NCI-H1417 treated with DMSO at 0.1 percent for 48 hours (cell line): ENCODE measurements at regions not wholly inside any gene's neighbourhood (a gene's known extent, or its start where the extent isn't known, plus 50 kb on each side); places are given as distances from the start of the nearest gene placed in this dataset.

Source experiments
- DNase-seq: peaks from one replicate; lab custom pipeline; 2025; lab: John Stamatoyannopoulos, UW

DNA sequence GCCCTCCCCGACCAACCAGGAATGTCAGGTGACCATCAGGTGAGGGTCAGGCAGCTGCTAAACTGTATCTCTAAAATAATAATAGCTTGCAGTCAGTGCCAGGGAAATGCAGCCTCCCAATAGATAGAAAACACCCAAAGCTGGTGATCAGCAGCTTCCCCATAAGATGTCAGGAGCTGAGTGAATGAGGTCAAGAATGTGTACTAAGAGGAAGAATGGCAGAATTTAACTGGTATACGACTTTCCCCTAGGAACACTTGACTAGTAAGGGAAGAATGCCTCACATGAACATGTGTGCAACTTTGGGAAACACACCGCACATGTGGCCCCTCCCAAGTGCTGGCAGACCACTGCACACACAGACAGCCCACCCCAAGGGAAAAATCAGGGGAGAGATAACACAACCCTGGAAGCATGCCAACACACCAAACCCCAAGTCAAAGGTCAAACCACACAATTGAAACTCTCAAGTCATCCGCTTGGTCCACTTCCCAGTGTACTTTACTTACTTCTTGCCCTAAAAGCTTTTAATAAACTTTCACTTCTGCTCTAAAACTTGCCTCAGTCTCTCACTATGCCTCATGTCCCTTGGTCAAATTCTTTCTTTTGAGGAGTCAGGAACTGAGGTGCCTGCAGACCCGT is 806.5 kb downstream of the OTOL1 start:
- no peak for DNase-seq

DNA sequence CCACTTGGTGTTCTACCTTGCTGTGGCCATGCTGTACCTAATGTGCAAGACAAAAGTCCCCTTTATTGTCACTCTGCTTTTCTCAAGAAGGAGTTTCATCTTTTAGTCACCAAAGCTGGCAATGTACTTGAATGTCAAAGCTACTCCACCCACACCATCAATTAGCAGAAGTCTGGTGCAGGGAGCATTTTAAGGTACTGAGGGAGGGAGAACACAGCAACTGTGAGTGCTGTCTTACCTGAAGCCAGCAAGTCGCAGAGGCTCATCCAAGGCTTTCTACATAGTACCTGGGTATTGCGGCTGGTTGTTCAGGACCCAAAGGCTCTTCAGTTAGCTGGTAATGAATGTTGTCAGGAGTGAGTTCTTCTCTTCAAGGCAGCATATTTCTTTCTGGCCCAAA is 820.4 kb downstream of the OTOL1 start:
- DNase-seq: no peak

- DNase-seq: no peak
These were observed 832.0 kb downstream of the OTOL1 start for GRCh38 chr3:162328649-162329048.

- DNase-seq: no peak
These were observed 832.9 kb downstream of the OTOL1 start for GRCh38 chr3:162329514-162329913.

GRCh38 chr3:162332344-162332743 is 835.7 kb downstream of the OTOL1 start:
- no peak for DNase-seq

DNA sequence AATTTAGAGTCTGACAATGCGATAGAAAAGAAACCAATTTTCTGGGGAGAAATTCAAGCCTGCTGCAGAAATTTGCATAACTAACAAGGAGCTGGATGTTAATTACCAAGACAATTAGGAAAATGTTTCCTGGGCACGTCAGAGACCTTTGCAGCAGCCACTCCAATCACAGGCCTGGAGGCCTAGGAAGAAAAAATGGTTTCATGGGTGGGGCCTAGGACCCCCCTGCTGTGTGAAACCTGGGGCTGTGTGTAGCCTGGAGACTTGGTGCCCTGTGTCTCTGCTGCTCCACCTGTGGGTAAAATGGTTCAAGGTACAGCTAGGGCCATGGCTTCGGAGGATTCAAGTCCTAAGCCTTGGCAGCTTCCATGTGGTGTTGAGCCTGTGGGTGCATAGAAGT is 837.9 kb downstream of the OTOL1 start:
- DNase-seq: no peak

DNA sequence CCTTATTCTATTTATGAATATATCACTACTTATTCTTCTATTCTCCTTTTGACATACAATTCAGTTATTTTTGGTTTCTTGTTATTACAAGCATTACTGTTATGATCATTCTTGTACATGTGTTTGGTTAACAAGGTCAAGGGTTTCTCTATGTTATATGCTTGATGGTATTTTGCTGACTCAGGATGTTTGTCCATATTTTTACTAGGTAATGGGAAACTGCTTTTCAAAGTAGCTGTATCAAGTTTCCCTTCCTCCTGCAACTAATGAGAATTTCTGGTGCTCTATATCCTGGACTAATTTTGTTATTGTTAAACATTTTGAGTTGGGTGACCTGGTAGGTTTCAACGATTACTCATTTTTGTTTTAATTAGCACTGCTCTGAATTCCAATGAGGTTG is 841.0 kb downstream of the OTOL1 start:
- no peak for DNase-seq

DNA sequence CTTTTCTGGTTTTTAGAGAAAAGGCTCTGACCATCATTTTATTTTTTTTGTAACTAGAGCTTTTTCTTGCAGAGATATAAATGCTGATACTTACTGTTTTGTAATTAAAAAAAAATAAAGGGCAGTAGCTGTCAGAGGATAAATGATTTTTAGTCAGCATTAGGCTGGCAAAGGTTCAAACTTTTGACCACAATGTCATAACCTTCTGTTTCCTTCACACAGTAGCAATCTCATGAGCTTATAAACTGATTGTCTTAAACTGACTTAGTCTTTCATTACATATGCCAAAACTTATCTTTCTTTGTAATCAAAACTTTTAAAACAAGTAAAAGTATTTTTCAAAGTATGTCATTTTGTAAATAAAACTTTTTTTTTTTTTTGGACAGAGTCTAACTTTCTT is 841.9 kb downstream of the OTOL1 start:
- no peak for DNase-seq

GRCh38 chr3:162348912-162349311 is 852.3 kb downstream of the OTOL1 start:
- no peak for DNase-seq

- no peak for DNase-seq
These were observed 856.8 kb downstream of the OTOL1 start for GRCh38 chr3:162353414-162353813.

GRCh38 chr3:162354356-162354755 is 857.7 kb downstream of the OTOL1 start:
- no peak for DNase-seq

GRCh38 chr3:162365066-162365719 is 868.6 kb downstream of the OTOL1 start:
- DNase-seq: no peak

DNA sequence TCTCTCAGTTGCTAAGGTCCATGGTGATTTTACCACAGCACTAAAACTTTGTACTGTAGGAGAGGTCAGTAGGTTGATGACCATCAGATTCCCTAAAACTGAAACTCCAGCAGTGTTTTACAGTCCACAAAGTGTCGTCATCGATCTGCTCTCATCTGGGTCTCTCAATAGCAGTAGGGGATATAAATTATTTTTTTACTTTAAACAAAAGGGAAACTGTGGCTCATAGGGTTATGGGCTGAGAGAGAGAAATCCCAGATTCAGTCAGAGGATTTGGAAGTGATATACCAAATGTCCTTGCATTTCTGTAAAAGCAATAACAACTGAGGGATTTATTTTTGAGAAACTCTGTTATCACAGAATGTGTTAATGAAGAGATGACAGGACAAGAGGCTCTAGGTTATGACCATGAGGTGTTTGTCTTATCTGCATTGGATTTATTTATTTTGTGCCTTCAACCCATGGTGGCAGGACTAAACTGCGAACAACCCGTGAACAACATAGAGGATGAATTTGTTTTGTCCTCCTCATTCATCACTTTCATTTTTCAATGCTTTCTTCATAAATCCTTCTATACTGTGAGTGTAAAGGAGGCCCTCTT is 869.7 kb downstream of the OTOL1 start:
- no peak for DNase-seq

GRCh38 chr3:162367429-162368260 is 871.0 kb downstream of the OTOL1 start:
- DNase-seq: no peak

DNA sequence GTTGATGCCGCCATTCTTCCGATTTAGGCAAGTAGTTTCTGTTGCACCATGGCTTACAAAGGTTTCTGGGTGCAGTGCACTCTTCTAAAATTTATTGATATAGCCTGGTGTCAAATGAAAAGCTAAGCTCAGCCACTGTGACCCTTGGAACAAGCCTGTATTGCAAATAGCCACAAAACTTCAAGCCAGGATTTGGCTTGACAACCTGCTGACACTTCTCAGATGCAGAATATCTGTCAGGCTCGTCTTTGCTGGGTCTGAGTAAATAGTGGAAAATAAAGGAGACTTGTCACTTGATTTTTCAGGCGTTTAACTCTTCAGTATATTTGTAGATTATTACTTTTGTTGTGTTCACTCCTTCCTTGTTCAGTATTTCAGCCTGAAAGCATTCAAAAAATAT is 871.8 kb downstream of the OTOL1 start:
- DNase-seq: no peak

DNA sequence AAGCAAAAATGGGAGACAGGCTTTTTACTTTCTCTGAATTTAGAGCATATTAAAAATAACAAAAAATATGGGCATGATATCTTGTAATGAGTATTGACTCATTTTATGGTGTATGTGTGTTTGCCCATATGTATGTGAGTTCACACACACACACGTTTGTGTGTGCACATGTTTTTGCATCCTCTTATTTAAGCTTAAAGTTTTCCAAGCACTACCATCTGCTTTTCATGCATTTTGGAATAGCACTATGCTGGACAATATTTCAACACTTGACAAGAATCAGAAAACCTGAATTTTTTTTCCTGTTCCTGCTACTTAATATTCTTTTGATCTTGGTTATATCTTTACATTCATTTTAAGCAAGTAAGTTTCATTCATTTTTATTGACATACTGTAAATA is 872.7 kb downstream of the OTOL1 start:
- no peak for DNase-seq

- no peak for DNase-seq
These were observed 873.5 kb downstream of the OTOL1 start for GRCh38 chr3:162370141-162370540.

GRCh38 chr3:162376761-162377160 is 880.2 kb downstream of the OTOL1 start:
- DNase-seq: no peak

DNA sequence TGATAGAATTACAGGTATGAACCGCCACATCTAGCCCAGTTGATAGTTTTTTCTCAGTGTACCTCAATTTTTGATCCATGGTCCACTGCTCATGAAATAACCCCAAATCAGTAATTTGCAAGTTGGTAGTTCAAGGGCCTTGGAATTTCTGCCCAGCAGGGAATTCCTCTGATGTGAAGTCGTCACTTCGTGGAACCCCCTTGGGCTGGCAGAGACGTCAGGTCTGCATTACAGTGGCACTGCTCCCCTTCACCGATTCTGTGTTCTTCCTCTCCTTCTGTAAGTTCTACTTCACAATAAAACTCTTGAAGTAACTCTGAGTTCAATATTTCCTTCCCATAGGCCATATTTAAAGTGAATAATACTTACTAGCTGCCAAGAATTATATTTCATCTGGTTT is 881.0 kb downstream of the OTOL1 start:
- no peak for DNase-seq

DNA sequence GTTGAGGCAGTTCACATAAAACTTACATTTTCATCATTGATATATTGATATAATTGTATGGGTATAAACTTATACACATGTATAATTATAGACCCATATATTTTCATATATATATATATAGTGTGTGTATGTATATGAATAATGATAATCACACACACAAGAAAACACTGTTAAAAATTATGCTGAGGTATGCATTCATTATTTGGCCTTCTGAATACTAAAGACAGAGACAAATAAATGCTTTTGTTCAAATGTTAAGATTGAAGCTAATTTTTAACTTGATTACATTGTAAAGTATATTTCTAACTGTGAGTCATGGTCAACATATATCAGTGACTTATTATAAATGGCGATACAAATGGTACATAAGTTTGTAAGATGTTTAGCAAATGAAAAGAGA is 888.8 kb downstream of the OTOL1 start:
- no peak for DNase-seq

DNA sequence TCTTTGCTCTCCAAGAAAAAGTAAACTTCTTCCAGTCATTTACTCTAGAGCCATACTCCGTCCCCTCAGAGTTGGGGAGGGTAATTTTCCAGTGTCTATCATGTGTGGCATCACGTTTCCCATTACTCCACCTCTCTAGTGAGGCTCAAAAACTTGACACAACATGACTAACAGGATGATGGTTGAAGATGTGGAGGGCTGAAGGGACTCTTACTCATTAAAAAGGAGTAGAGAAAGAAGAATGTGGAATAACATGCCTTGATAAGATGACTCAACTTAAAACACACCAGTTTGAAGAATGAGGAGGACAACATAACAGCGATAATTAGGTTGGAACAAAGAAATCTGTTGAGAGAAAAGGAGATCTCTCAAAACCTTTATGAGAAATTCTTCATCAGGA is 894.3 kb downstream of the OTOL1 start:
- DNase-seq: no peak

DNA sequence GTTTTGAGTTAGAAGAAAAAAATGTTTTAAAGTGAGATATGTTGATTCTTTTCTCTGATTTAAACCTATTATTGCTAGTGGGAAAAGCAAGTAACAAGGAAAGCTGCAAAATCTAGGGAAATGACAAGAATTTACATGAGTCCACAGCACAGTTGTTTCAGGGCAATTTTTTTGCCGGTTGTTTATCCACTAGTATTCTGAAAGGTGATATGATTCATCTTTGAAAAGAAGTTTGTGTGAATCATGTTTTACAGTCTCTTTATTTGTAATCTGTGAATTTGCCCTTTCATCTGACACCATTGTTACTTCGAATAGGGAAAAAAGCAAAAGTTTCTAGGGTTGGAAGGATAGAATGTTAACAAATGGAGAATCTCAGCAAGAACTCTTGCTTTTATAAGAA is 894.7 kb downstream of the OTOL1 start:
- DNase-seq: no peak

- no peak for DNase-seq
These were observed 898.9 kb downstream of the OTOL1 start for GRCh38 chr3:162395496-162395895.
